HepG2 (cell line): ENCODE measurements at regions not wholly inside any gene's neighbourhood (a gene's known extent, or its start where the extent isn't known, plus 50 kb on each side); places are given as distances from the start of the nearest gene placed in this dataset.

ENCODE experiments used
- ATAC-seq: fragments of 200-7000 bp; cut with Tn5 transposase; 3 replicates; pipeline ENCODE4 v1.9.1; 2020; ENCODE audit warnings: mild to moderate bottlenecking, moderate library complexity
- BruUV-seq: library from RNA; stranded (reverse); fragments of 400-500 nt; replicated peaks from 2 replicates; lab custom pipeline; 2021; lab: Mats Ljungman, UMichigan
- CTCF ChIA-PET: fragments of 300-600 bp; formaldehyde crosslinking; extraction: SDS; loops from one replicate; lab custom pipeline; 2021; ENCODE audit warnings: low total read pairs, inconsistent platforms, low intra/inter-chr PET ratio; lab: Yijun Ruan, JAX
- POLR2A ChIA-PET: fragments of 350-600 bp; sonication (Branson Sonifier 250); formaldehyde crosslinking; loops from one replicate; lab custom pipeline; 2020; ENCODE audit warnings: antibody characterized with exemption, inconsistent platforms; lab: Yijun Ruan, JAX
- DNase-seq: peaks from one replicate; pipeline ENCODE4 v3.0.0-alpha.2; 2015; ENCODE audit warnings: low spot score
- FAIRE-seq: peaks from 3 replicates; lab custom pipeline; 2011; peaks lifted over from hg19 to GRCh38; lab: Jason Lieb, UNC
- H2AFZ ChIP-seq: one replicate; pipeline ENCODE4 v1.6.1; 2011; ENCODE audit warnings: low read length, inconsistent platforms
- H3K27ac ChIP-seq: fragments of 300-600 bp; 3 replicates; pipeline ENCODE4 v1.8.0; 2011; ENCODE audit warnings: mixed run types, mild to moderate bottlenecking, mixed read lengths, low read length, inconsistent platforms; ENCODE audit not compliant: insufficient read depth; ENCODE audit errors: extremely low read length
- H3K27me3 ChIP-seq, 2 experiments: fragments of 200-600 bp in 1 of 2; 2 replicates in 1 of 2; 3 replicates in 1 of 2; pipeline versions ENCODE4 v1.6.0 to v1.8.0; 2011; ENCODE audit warnings: low read length in 2 of 2, mild to moderate bottlenecking in 2 of 2, moderate library complexity in 2 of 2, inconsistent platforms in 1 of 2; ENCODE audit not compliant: insufficient read depth in 2 of 2, control insufficient read depth in 1 of 2
- H3K36me3 ChIP-seq, 2 experiments: fragments of 200-600 bp in 1 of 2; replicated peaks in 1 of 2; 2 replicates in 1 of 2; 3 replicates in 1 of 2; pipeline versions ENCODE4 v1.5.1 to v1.8.0; 2011; ENCODE audit warnings: low read length in 2 of 2, inconsistent platforms in 1 of 2; ENCODE audit not compliant: insufficient read depth in 2 of 2, control insufficient read depth in 1 of 2
- H3K4me1 ChIP-seq: 2 replicates; pipeline ENCODE4 v1.5.1; 2012; ENCODE audit warnings: low read length, inconsistent platforms; ENCODE audit not compliant: insufficient read depth
- H3K4me2 ChIP-seq: 2 replicates; pipeline ENCODE4 v1.6.0; 2011; ENCODE audit warnings: low read depth, low read length, inconsistent platforms
- H3K4me3 ChIP-seq, 3 experiments: fragments of 200-600 bp in 1 of 3; sonication (generic), shearing (Covaris generic) in 1 of 3; replicated peaks in 1 of 3; 2 replicates each; pipeline ENCODE4 v1.5.1; 2011 to 2016; ENCODE audit warnings: low read length in 3 of 3, inconsistent platforms in 2 of 3, low read depth in 2 of 3, mild to moderate bottlenecking in 2 of 3, control low read depth in 1 of 3, mixed read lengths in 1 of 3; ENCODE audit not compliant: insufficient read depth in 1 of 3
- H3K79me2 ChIP-seq: one replicate; pipeline ENCODE4 v1.6.1; 2011; ENCODE audit warnings: low read length, inconsistent platforms; ENCODE audit not compliant: insufficient read depth
- H3K9ac ChIP-seq: 2 replicates; pipeline ENCODE4 v1.6.0; 2011; ENCODE audit warnings: mild to moderate bottlenecking, low read depth, low read length, inconsistent platforms; ENCODE audit not compliant: insufficient read depth
- H3K9me3 ChIP-seq: 2 replicates; pipeline ENCODE4 v1.5.1; 2012; ENCODE audit warnings: mild to moderate bottlenecking, low read length
- H4K20me1 ChIP-seq: 2 replicates; pipeline ENCODE4 v1.6.0; 2011; ENCODE audit warnings: inconsistent platforms, mild to moderate bottlenecking, low read length, moderate library complexity; ENCODE audit not compliant: insufficient read depth
- ARNT2 ChIP-seq: sonication (generic); formaldehyde crosslinking; IDR thresholded peaks from 2 replicates; pipeline ENCODE4 v1.8.0; 2022; ENCODE audit warnings: mild to moderate bottlenecking, low read depth, missing genetic modification reagents, moderate library complexity
- DNMT1 ChIP-seq: sonication (generic); formaldehyde crosslinking; IDR thresholded peaks from 2 replicates; pipeline ENCODE4 v1.5.1; 2020; ENCODE audit warnings: mild to moderate bottlenecking, missing genetic modification reagents
- JUN ChIP-seq: sonication (generic); formaldehyde crosslinking; IDR thresholded peaks from 2 replicates; pipeline ENCODE4 v1.4.0; 2020; ENCODE audit warnings: mild to moderate bottlenecking, missing genetic modification reagents
- POLR2AphosphoS5 ChIP-seq: IDR thresholded peaks from 2 replicates; pipeline ENCODE4 v1.6.1; 2012; ENCODE audit warnings: low read depth, low read length
- ZKSCAN8 ChIP-seq: IDR thresholded peaks from 2 replicates; pipeline ENCODE4 v1.6.1; 2016; ENCODE audit warnings: borderline replicate concordance, missing genetic modification reagents, missing compliant biosample characterization
- ZNF619 ChIP-seq: sonication (generic); formaldehyde crosslinking; IDR thresholded peaks from 2 replicates; pipeline ENCODE4 v1.4.0; 2020; ENCODE audit warnings: mild to moderate bottlenecking, missing genetic modification reagents
- ZSCAN9 ChIP-seq: IDR thresholded peaks from 2 replicates; pipeline ENCODE4 v1.6.1; 2016; ENCODE audit warnings: borderline replicate concordance
- WGBS: methylation state at CpG from one replicate; pipeline ENCODE4 v1.1.6; 2017; ENCODE audit warnings: low lambda C conversion rate; 5-methylcytosine and 5-hydroxymethylcytosine counted together
- in situ Hi-C: cut with HindIII; loops from 2 replicates; pipeline ENCODE4 v1.10.0; 2017; ENCODE audit warnings: low pct_unique_long_range_greater_than_20kb; ENCODE audit not compliant: extremely low pct_ligation_motif_present
- intact Hi-C: fragments of 100-400 bp; cut with micrococcal nuclease; formaldehyde crosslinking; loops from one replicate; pipeline ENCODE4 v1.10.0; 2022; ENCODE audit not compliant: unreplicated experiment
- TF ChIP-seq, protein P1 (sequence below): sonication (generic); formaldehyde crosslinking; IDR thresholded peaks from 2 replicates; pipeline ENCODE4 v1.5.0; 2020; ENCODE audit warnings: missing genetic modification reagents
- TF ChIP-seq, protein P2 (sequence below): fragments of 450-650 bp; IDR thresholded peaks from 2 replicates; pipeline ENCODE4 v1.6.1; 2017; ENCODE audit warnings: mild to moderate bottlenecking
- TF ChIP-seq, protein P3 (sequence below): sonication (generic); formaldehyde crosslinking; IDR thresholded peaks from 2 replicates; pipeline ENCODE4 v1.5.0; 2020; ENCODE audit warnings: missing genetic modification reagents, mild to moderate bottlenecking, borderline replicate concordance
- TF ChIP-seq, protein P4 (sequence below): sonication (generic); formaldehyde crosslinking; IDR thresholded peaks from 2 replicates; pipeline ENCODE4 v1.5.0; 2020; ENCODE audit warnings: missing genetic modification reagents

DNA sequence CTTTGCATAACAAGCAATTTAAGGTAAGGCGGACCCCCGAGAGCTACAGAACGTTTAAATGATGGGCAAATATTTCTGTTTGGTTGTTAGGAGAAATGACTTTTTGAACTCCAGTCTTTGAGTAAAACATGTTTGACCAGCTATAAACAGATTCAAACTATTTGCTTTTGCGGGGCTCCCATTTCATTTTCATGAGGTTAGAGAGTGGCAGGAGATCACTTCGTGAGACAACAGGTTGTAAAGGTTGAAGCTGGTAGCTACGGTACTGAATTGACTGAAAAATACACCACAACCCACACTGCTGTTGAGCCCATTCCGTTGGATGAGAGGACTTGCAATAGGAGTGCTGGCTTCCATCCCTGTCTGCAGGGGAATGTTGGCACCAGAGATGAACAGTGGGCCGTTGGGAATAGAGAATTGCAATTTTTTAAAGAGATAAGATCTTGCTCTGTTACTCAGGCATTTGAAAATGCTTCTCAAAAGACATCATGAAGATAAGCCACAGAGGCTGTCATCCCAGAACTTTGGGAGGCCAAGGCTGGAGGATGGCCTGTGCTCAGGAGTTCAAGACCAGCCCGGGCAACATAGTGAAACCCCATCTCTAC, 65.7 kb upstream of the CARD11 start:
- ATAC-seq (no peak), FAIRE-seq (no peak), DNase-seq (no peak)
- no peak overlapping the region for H3K27ac ChIP-seq
- no peak overlapping the region for H3K4me3 ChIP-seq
- no TSS peak for BruUV-seq
- no peak overlapping the region for H2AFZ ChIP-seq
- intact Hi-C loops (no loop called here), in situ Hi-C loops (no loop called here)
- H3K4me2 ChIP-seq, result no peak overlapping the region
- H4K20me1 ChIP-seq, result no peaks in the 10 kb centered on the region
- H3K9ac ChIP-seq, result no peak overlapping the region
- POLR2A ChIA-PET, result no interaction called here
- H3K27me3 ChIP-seq, result peaks cover 0 to 16% of the 10 kb centered on the region in 2 experiments; a peak in 1 of 5 replicates
- CTCF ChIA-PET, result no interaction called here
- TF ChIP-seq ZSCAN9 (no peak), ZNF619 (CRISPR knock-in tag) (no peak), POLR2AphosphoS5 (no peak), ARNT2 (CRISPR knock-in tag) (no peak), JUN (CRISPR knock-in tag) (no peak), ZKSCAN8 (CRISPR knock-in tag) (no peak), DNMT1 (CRISPR knock-in tag) (no peak)
- TF ChIP-seq, protein P1, sequence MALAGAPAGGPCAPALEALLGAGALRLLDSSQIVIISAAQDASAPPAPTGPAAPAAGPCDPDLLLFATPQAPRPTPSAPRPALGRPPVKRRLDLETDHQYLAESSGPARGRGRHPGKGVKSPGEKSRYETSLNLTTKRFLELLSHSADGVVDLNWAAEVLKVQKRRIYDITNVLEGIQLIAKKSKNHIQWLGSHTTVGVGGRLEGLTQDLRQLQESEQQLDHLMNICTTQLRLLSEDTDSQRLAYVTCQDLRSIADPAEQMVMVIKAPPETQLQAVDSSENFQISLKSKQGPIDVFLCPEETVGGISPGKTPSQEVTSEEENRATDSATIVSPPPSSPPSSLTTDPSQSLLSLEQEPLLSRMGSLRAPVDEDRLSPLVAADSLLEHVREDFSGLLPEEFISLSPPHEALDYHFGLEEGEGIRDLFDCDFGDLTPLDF, result no peak
- TF ChIP-seq, protein P2, sequence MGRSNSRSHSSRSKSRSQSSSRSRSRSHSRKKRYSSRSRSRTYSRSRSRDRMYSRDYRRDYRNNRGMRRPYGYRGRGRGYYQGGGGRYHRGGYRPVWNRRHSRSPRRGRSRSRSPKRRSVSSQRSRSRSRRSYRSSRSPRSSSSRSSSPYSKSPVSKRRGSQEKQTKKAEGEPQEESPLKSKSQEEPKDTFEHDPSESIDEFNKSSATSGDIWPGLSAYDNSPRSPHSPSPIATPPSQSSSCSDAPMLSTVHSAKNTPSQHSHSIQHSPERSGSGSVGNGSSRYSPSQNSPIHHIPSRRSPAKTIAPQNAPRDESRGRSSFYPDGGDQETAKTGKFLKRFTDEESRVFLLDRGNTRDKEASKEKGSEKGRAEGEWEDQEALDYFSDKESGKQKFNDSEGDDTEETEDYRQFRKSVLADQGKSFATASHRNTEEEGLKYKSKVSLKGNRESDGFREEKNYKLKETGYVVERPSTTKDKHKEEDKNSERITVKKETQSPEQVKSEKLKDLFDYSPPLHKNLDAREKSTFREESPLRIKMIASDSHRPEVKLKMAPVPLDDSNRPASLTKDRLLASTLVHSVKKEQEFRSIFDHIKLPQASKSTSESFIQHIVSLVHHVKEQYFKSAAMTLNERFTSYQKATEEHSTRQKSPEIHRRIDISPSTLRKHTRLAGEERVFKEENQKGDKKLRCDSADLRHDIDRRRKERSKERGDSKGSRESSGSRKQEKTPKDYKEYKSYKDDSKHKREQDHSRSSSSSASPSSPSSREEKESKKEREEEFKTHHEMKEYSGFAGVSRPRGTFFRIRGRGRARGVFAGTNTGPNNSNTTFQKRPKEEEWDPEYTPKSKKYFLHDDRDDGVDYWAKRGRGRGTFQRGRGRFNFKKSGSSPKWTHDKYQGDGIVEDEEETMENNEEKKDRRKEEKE, result no peak
- TF ChIP-seq, protein P3, sequence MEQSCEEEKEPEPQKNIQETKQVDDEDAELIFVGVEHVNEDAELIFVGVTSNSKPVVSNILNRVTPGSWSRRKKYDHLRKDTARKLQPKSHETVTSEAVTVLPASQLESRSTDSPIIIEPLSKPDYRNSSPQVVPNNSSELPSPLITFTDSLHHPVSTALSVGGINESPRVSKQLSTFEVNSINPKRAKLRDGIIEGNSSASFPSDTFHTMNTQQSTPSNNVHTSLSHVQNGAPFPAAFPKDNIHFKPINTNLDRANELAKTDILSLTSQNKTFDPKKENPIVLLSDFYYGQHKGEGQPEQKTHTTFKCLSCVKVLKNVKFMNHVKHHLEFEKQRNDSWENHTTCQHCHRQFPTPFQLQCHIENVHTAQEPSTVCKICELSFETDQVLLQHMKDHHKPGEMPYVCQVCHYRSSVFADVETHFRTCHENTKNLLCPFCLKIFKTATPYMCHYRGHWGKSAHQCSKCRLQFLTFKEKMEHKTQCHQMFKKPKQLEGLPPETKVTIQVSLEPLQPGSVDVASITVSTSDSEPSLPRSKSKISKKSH, result no peak
- TF ChIP-seq, protein P4, sequence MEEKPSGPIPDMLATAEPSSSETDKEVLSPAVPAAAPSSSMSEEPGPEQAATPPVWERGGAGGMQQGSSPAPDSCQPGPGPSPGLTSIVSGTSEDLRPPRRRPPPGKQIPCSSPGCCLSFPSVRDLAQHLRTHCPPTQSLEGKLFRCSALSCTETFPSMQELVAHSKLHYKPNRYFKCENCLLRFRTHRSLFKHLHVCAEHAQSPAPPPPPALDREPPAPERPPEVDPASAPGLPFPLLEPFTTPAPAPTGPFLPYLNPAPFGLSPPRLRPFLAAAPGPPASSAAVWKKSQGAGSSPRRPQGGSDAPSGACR (CRISPR knock-in tag), result no peak
- peaks cover 5% of the 10 kb centered on the region; the same call in 1 of the 2 replicates for H3K9me3 ChIP-seq
- no peaks in the 10 kb centered on the region for H3K4me1 ChIP-seq
- no peaks in the 10 kb centered on the region for H3K36me3 ChIP-seq
- 26% methylated on average over 9 of the region's 9 CpGs for WGBS
- H3K79me2 ChIP-seq, result no peaks in the 10 kb centered on the region
